ENCODE measurements at regions not wholly inside any gene's neighbourhood (a gene's known extent, or its start where the extent isn't known, plus 50 kb on each side); places are given as distances from the start of the nearest gene placed in this dataset.

- TF ChIP-seq, protein P1, sequence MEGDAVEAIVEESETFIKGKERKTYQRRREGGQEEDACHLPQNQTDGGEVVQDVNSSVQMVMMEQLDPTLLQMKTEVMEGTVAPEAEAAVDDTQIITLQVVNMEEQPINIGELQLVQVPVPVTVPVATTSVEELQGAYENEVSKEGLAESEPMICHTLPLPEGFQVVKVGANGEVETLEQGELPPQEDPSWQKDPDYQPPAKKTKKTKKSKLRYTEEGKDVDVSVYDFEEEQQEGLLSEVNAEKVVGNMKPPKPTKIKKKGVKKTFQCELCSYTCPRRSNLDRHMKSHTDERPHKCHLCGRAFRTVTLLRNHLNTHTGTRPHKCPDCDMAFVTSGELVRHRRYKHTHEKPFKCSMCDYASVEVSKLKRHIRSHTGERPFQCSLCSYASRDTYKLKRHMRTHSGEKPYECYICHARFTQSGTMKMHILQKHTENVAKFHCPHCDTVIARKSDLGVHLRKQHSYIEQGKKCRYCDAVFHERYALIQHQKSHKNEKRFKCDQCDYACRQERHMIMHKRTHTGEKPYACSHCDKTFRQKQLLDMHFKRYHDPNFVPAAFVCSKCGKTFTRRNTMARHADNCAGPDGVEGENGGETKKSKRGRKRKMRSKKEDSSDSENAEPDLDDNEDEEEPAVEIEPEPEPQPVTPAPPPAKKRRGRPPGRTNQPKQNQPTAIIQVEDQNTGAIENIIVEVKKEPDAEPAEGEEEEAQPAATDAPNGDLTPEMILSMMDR (IDR thresholded peaks at IDR 0.05) = no peak
- TF ChIP-seq POLR2A (IDR thresholded peaks at IDR 0.05) = no peak
Measured at GRCh38 chr3:106963442-106963841, 413.8 kb upstream of the CCDC54 start.

Measured in uterus (tissue), 2 donors.